HUDEP-2 (cell line): ENCODE measurements at regions not wholly inside any gene's neighbourhood (a gene's known extent, or its start where the extent isn't known, plus 50 kb on each side); places are given as distances from the start of the nearest gene placed in this dataset.

ENCODE experiments used
- DNase-seq, 76 experiments: peaks; one replicate each; lab custom pipeline; 2025; ENCODE audit not compliant: unreplicated experiment in 76 of 76; lab: John Stamatoyannopoulos, UW

- DNase-seq = no peak
Observed at GRCh38 chr11:15613251-15613650, 498.5 kb downstream of the INSC start.

- no peak for DNase-seq
Observed at GRCh38 chr11:15613789-15614188, 499.1 kb downstream of the INSC start.

GRCh38 chr11:15615398-15616096 lies 500.8 kb downstream of the INSC start:
- DNase-seq = no peak

GRCh38 chr11:15616130-15617105 lies 501.7 kb downstream of the INSC start:
- no peak for DNase-seq

GRCh38 chr11:15617126-15617525 lies 502.4 kb downstream of the INSC start:
- no peak for DNase-seq

GRCh38 chr11:15618583-15619032 lies 503.9 kb downstream of the INSC start:
- no peak for DNase-seq

- no peak for DNase-seq
Observed at GRCh38 chr11:15621565-15621964, 506.8 kb downstream of the INSC start.

GRCh38 chr11:15622231-15622890 lies 507.6 kb downstream of the INSC start:
- DNase-seq = no peak

- DNase-seq = no peak
Observed at GRCh38 chr11:15624701-15625100, 510.0 kb downstream of the INSC start.

- DNase-seq = no peak
Observed at GRCh38 chr11:15625691-15626090, 511.0 kb downstream of the INSC start.

- DNase-seq = no peak
Observed at GRCh38 chr11:15627560-15627959, 512.8 kb downstream of the INSC start.

- DNase-seq = peak in 21 of 76 experiments; percentile 1 to 28 (median 7)
Observed at GRCh38 chr11:15629690-15630321, 515.1 kb downstream of the INSC start.

GRCh38 chr11:15630896-15631295 lies 516.2 kb downstream of the INSC start:
- no peak for DNase-seq

GRCh38 chr11:15635521-15635920 lies 520.8 kb downstream of the INSC start:
- no peak for DNase-seq

- no peak for DNase-seq
Observed at GRCh38 chr11:15636521-15637089, 521.9 kb downstream of the INSC start.

GRCh38 chr11:15638386-15638787 lies 523.7 kb downstream of the INSC start:
- DNase-seq = no peak

- DNase-seq = no peak
Observed at GRCh38 chr11:15640318-15640717, 525.6 kb downstream of the INSC start.

- DNase-seq = no peak
Observed at GRCh38 chr11:15641271-15642045, 526.7 kb downstream of the INSC start.

GRCh38 chr11:15645201-15645600 lies 530.5 kb downstream of the INSC start:
- DNase-seq = no peak
